WERI-Rb-1 (cell line): ENCODE measurements at regions not wholly inside any gene's neighbourhood (a gene's known extent, or its start where the extent isn't known, plus 50 kb on each side); places are given as distances from the start of the nearest gene placed in this dataset.
A peak's percentile ranks its signal among the peaks of the same experiment; 100 is the strongest.

Experiments
- DNase-seq: peaks from one replicate; pipeline ENCODE4 v3.0.0-alpha.2; 2020
- H3K27ac ChIP-seq: fragments of 250-450 bp; sonication (Bioruptor Pico); 2 replicates; pipeline ENCODE4 v1.5.1; 2020; ENCODE audit warnings: mild to moderate bottlenecking, moderate library complexity
- H3K27me3 ChIP-seq: fragments of 250-450 bp; sonication (Bioruptor Pico); 2 replicates; pipeline ENCODE4 v1.5.1; 2021; ENCODE audit warnings: mild to moderate bottlenecking, low read depth, moderate library complexity; ENCODE audit not compliant: insufficient read depth, severe bottlenecking
- H3K36me3 ChIP-seq: fragments of 250-450 bp; sonication (Bioruptor Pico); 2 replicates; pipeline ENCODE4 v1.5.1; 2020; ENCODE audit warnings: mild to moderate bottlenecking, moderate library complexity
- H3K4me3 ChIP-seq: 2 replicates; pipeline ENCODE4 v1.5.1; 2011; ENCODE audit warnings: low read depth, mild to moderate bottlenecking, control low read depth, low read length
- H3K9me3 ChIP-seq: fragments of 250-450 bp; sonication (Bioruptor Pico); 2 replicates; pipeline ENCODE4 v1.5.1; 2021; ENCODE audit warnings: mild to moderate bottlenecking, moderate library complexity; ENCODE audit not compliant: severe bottlenecking
- TF ChIP-seq, protein P1 (sequence below): IDR thresholded peaks from 2 replicates; pipeline ENCODE4 v1.5.1; 2011; ENCODE audit warnings: low read depth, mild to moderate bottlenecking, control low read depth, inconsistent platforms, low read length

- Histone ChIP-seq H3K27ac (no peak overlapping the region), H3K27me3 (no peaks in the 10 kb centered on the region), H3K4me3 (no peak overlapping the region), H3K36me3 (no peaks in the 10 kb centered on the region), H3K9me3 (no peaks in the 10 kb centered on the region)
- peak; percentile 78 for DNase-seq
- TF ChIP-seq, protein P1, sequence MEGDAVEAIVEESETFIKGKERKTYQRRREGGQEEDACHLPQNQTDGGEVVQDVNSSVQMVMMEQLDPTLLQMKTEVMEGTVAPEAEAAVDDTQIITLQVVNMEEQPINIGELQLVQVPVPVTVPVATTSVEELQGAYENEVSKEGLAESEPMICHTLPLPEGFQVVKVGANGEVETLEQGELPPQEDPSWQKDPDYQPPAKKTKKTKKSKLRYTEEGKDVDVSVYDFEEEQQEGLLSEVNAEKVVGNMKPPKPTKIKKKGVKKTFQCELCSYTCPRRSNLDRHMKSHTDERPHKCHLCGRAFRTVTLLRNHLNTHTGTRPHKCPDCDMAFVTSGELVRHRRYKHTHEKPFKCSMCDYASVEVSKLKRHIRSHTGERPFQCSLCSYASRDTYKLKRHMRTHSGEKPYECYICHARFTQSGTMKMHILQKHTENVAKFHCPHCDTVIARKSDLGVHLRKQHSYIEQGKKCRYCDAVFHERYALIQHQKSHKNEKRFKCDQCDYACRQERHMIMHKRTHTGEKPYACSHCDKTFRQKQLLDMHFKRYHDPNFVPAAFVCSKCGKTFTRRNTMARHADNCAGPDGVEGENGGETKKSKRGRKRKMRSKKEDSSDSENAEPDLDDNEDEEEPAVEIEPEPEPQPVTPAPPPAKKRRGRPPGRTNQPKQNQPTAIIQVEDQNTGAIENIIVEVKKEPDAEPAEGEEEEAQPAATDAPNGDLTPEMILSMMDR, result peak; percentile 80
These were observed 135.6 kb upstream of the ZNF236 start for GRCh38 chr18:76686737-76687231.

DNA sequence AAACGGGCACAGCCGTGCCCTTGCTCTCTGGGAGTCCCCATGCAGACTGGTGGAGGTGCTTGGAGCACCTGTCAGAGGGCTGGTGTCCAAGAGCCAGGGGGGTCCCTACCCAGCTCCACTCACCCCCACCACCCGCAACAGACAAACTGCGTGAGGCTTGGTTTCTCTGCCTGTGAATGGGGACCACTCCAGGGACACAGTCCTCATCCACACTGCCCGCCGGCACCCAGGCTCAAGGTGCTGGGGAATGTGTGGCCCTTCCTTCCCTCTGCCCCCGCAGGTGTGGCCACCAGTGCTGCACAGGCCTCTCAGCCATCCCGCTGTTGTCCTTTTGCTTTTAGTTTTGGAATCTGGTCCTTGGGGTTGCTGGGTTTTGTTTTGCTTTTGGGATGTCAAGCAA, 136.5 kb upstream of the ZNF236 start:
- no peak overlapping the region for H3K27ac ChIP-seq
- H3K36me3 ChIP-seq, result no peaks in the 10 kb centered on the region
- DNase-seq, result no peak
- TF ChIP-seq, protein P1, result no peak
- H3K9me3 ChIP-seq, result no peaks in the 10 kb centered on the region
- H3K27me3 ChIP-seq, result no peaks in the 10 kb centered on the region
- H3K4me3 ChIP-seq, result no peak overlapping the region

DNA sequence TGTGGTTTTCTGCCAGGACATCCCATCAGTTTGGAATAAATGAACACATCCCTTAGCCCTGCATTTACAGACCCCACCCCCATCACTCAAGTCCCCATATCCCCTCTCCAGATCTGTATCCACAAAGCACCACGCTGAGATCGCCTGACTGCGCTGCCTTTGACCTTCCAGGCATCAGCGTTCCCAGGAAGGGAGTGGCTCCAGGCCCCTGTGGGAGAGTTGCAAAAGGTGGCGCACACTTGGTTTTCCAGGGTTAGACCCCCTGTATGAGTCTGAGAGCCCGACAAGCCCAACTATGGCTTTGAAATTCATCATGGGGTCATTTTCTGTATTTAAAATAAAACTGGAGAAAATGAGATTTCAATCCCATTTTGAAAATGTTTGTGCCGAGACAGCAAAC, 137.0 kb upstream of the ZNF236 start:
- Histone ChIP-seq H3K9me3 (no peaks in the 10 kb centered on the region), H3K36me3 (no peaks in the 10 kb centered on the region), H3K27me3 (no peaks in the 10 kb centered on the region), H3K4me3 (no peak overlapping the region), H3K27ac (no peak overlapping the region)
- TF ChIP-seq, protein P1, result no peak
- DNase-seq, result no peak

DNA sequence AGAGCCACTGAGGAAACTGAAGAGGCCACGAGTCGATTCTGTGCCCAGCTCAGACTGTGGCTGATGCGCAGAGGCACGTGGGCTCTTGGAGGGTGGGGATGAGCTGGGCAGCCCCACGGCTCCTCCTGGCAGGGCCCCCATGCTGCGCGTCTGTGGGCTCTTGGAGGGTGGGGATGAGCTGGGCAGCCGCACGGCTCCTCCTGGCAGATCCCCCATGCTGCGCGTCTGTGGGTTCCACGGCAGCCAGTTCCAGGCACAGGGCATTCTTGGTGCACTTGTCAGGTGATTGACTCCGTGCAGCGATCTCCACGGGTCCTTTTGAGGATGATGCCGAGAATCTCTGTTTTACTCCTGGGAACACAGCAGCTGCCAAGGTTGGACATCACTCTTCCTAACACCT, 138.1 kb upstream of the ZNF236 start:
- DNase-seq, result no peak
- TF ChIP-seq, protein P1, result no peak
- H3K27ac ChIP-seq, result no peak overlapping the region
- H3K36me3 ChIP-seq, result no peaks in the 10 kb centered on the region
- H3K4me3 ChIP-seq, result no peak overlapping the region
- no peaks in the 10 kb centered on the region for H3K9me3 ChIP-seq
- no peaks in the 10 kb centered on the region for H3K27me3 ChIP-seq

- TF ChIP-seq, protein P1, result no peak
- DNase-seq, result no peak
- Histone ChIP-seq H3K4me3 (no peak overlapping the region), H3K36me3 (no peaks in the 10 kb centered on the region), H3K9me3 (no peaks in the 10 kb centered on the region), H3K27ac (no peak overlapping the region), H3K27me3 (no peaks in the 10 kb centered on the region)
These were observed 142.4 kb upstream of the ZNF236 start for GRCh38 chr18:76679945-76680344.

GRCh38 chr18:76679259-76679658, 143.1 kb upstream of the ZNF236 start:
- H3K9me3 ChIP-seq, result no peaks in the 10 kb centered on the region
- TF ChIP-seq, protein P1, result peak; percentile 77
- no peaks in the 10 kb centered on the region for H3K27me3 ChIP-seq
- no peaks in the 10 kb centered on the region for H3K36me3 ChIP-seq
- H3K4me3 ChIP-seq, result no peak overlapping the region
- DNase-seq, result peak; percentile 86
- peak overlapping the region; percentile 0; the same call in 1 of the 2 replicates for H3K27ac ChIP-seq
